Omental fat pad (tissue), 3 donors: ENCODE measurements at regions not wholly inside any gene's neighbourhood (a gene's known extent, or its start where the extent isn't known, plus 50 kb on each side); places are given as distances from the start of the nearest gene placed in this dataset.
"Not testable (repeated sequence)": the region's sequence is repeated elsewhere in the genome, so short reads cannot be mapped to it uniquely, and the experiment has no call there.

Experiments used
- ATAC-seq: fragments of 150-250 bp; one replicate; pipeline ENCODE4 v1.9.1; 2016; ENCODE audit warnings: mild to moderate bottlenecking, moderate library complexity; ENCODE audit not compliant: low FRiP score
- DNase-seq: peaks from one replicate; pipeline ENCODE4 v3.0.0-alpha.2; 2019; ENCODE audit warnings: low spot score
- TF ChIP-seq, protein P1 (sequence below), 3 donors: fragments of 450-650 bp; IDR thresholded peaks; one replicate each; pipeline ENCODE4 v1.5.1; 2016 to 2017; ENCODE audit warnings: antibody characterized with exemption in 3 of 3, mild to moderate bottlenecking in 3 of 3, moderate library complexity in 2 of 3

DNA sequence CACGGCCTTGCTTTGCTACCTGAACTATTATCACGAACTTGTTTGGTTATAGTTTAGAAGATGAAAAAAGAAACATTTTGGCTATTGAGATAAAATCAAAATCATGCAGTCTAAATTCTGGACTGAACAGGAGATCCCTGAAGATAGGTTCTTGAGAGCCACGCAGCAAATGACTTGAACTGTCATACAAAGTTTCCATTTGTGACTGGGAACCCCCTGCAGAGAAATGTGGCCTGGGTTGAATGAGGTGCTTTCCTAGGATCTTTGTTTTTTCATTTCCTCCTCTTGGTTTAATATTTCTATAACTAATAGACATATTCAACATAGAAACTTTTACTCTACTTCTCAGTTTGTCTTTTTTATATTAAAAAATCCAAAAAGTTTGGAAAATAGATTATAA, 184.7 kb upstream of the TRPM3 start:
- TF ChIP-seq, protein P1, sequence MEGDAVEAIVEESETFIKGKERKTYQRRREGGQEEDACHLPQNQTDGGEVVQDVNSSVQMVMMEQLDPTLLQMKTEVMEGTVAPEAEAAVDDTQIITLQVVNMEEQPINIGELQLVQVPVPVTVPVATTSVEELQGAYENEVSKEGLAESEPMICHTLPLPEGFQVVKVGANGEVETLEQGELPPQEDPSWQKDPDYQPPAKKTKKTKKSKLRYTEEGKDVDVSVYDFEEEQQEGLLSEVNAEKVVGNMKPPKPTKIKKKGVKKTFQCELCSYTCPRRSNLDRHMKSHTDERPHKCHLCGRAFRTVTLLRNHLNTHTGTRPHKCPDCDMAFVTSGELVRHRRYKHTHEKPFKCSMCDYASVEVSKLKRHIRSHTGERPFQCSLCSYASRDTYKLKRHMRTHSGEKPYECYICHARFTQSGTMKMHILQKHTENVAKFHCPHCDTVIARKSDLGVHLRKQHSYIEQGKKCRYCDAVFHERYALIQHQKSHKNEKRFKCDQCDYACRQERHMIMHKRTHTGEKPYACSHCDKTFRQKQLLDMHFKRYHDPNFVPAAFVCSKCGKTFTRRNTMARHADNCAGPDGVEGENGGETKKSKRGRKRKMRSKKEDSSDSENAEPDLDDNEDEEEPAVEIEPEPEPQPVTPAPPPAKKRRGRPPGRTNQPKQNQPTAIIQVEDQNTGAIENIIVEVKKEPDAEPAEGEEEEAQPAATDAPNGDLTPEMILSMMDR (IDR thresholded peaks at IDR 0.05), result no peak
- DNase-seq (no peak), ATAC-seq (no peak)

DNA sequence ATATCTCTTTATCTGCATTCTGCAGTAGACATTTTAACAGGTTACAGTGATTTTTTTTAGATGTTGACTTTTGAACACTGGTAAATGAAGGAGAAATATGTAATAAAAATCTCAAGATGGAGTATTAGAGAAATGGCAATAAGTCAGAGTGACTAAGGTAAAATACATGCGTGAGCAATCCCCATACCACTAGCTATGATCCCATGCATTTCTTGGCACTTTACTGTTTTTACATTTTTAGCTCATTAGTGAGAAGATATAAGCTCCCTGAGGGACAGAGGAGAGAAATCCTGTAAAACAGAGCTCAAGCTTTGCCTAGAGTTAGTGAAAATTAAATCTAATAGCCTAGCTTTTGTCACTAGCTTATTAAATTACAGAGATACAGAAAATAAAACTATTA, 181.9 kb upstream of the TRPM3 start:
- ATAC-seq (no peak), DNase-seq (no peak)
- TF ChIP-seq, protein P1 (IDR thresholded peaks at IDR 0.05), result no peak

DNA sequence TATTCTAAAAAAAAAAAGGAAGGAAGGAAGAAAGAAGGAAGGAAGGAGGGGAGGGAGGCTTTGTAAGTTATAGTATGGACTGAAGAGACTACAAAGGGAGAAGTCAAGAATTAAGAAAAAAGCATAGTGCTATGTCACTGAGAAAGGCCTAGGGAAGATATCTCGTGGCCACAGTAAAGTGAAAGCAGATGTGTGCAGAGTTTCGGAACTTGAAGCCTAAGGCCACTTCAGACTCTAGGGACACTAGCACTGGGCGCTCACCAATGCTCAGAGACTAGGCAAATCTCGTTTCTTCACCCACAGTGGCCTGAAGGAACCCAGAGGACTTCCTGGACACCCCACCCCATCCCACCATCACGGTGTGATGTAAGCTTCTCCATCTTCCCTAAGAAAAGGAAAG, 181.4 kb upstream of the TRPM3 start:
- no peak for DNase-seq
- ATAC-seq, result no peak
- TF ChIP-seq, protein P1 (IDR thresholded peaks at IDR 0.05), result no peak

DNA sequence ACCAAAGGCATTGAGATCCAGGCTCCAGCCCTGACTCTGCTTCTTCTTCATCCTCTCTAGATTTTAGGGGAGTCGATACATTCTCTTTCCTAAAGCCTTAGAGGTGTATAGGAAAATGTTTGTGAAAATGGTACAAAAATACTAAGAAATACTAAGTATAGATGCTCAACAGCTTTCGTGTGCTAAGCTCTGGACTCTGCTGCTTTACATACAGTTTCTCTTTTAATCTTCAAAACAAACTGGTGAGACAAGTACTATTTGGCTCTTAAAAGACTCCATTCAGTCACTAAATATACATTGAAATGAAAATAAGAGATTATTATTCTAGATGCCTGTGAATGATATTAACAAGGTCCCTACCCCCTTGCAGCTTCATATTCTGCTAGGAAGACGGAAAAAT, 174.5 kb upstream of the TRPM3 start:
- DNase-seq (no peak), ATAC-seq (no peak)
- TF ChIP-seq, protein P1 (IDR thresholded peaks at IDR 0.05), result no peak

DNA sequence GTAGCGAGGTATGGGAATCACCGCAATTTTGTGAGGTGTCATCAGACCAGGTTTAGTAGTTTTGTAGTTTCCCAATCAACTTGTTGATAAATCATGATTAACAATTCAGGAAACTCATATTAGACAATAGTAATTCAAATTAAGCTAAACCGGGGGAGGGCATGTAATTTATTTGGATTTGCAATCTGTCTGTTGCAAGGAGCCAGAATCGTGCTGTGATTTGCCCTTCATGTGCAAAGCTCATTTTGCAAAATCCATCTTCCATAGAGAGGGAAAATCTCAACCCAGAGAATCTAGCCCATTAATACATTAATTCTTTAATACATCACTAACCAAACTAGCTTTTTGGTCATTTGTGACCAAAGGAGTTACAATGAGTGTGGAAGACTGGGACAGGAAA, 164.7 kb upstream of the TRPM3 start:
- TF ChIP-seq, protein P1 (IDR thresholded peaks at IDR 0.05), result no peak
- no peak for DNase-seq
- no peak for ATAC-seq

DNA sequence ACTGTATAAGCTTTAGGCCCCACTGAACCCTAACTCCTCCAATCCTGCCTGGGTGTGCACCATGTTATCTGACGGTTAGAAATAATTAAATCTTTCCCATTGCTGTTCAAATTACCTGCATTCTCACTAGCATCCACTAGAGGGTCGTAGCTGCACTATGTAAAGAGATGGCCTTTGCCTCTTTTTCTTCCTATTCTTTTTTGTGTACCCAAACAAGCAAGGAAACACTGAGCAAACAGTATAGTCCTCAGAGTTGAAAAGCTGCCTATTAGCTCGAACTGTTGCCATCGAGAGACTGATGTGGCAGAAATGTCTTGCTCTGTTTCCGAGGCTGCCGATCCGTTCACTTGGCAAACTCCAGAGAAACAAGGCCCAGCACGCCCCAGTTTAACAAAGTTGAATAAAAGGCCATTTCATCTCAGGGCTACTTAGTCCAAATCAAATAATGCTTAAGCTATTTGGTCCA, 163.8 kb upstream of the TRPM3 start:
- TF ChIP-seq, protein P1 (IDR thresholded peaks at IDR 0.05), result peak in 1 of 3 donors; percentile 22
- DNase-seq, result no peak
- ATAC-seq, result no peak

DNA sequence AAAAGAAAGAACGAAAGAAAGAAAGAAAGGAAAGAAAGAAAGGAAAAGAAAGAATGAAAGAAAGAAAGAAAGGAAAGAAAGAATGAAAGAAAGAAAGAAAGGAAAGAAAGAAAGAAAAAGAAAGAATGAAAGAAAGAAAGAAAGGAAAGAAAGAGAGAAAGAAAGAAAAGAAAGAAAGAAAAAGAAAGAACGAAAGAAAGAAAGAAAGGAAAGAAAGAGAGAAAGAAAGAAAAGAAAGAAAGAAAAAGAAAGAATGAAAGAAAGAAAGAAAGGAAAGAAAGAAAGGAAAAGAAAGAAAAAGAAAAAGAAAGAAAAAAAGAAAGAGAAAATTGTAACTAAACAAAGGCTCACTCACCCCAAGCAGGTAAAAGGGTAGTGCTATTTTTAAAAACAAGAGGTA, 160.7 kb upstream of the TRPM3 start:
- ATAC-seq, DNase-seq: not testable (repeated sequence)
